ENCODE measurements at regions not wholly inside any gene's neighbourhood (a gene's known extent, or its start where the extent isn't known, plus 50 kb on each side); places are given as distances from the start of the nearest gene placed in this dataset.

DNA sequence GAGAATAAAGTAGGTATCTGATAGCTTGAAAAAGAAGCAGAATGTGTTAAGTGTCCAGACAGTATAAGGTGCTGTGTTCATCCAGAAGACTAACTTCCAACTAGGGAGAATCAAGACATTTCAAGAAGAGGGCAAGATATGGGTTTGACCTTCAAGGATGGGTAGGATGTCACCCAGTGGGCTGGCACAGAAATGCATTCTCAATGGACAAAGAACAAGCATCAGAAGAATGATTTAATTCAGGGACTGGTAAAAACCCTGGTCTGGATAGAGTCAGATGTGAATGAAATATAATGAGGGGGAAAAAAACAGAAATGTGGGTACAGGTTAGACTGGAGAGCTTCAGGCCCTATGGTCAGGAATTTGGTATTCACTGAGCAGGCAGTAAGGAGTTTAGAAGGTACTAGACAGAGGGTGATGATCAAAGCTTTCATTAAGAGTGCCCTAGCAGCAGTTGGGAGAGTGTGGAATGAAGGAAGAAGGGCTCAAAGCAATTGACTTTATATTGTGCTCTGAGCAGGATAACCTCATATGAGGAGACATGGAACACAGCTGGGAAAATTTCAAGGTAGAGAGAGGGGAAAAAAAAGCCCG, 180.7 kb upstream of the ANK3 start:
- TF ChIP-seq, protein P1, sequence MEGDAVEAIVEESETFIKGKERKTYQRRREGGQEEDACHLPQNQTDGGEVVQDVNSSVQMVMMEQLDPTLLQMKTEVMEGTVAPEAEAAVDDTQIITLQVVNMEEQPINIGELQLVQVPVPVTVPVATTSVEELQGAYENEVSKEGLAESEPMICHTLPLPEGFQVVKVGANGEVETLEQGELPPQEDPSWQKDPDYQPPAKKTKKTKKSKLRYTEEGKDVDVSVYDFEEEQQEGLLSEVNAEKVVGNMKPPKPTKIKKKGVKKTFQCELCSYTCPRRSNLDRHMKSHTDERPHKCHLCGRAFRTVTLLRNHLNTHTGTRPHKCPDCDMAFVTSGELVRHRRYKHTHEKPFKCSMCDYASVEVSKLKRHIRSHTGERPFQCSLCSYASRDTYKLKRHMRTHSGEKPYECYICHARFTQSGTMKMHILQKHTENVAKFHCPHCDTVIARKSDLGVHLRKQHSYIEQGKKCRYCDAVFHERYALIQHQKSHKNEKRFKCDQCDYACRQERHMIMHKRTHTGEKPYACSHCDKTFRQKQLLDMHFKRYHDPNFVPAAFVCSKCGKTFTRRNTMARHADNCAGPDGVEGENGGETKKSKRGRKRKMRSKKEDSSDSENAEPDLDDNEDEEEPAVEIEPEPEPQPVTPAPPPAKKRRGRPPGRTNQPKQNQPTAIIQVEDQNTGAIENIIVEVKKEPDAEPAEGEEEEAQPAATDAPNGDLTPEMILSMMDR (conservative IDR thresholded peaks at IDR 0.05; ENCODE audit: low read length): no peak
- TF ChIP-seq EZH2phosphoT487 (IDR thresholded peaks at IDR 0.05; ENCODE audit: borderline replicate concordance): no peak
